Neural cell (in vitro differentiated cells): ENCODE measurements at regions not wholly inside any gene's neighbourhood (a gene's known extent, or its start where the extent isn't known, plus 50 kb on each side); places are given as distances from the start of the nearest gene placed in this dataset.

Experiments used
- H2AFZ ChIP-seq: fragments of 200-600, 300-800 bp; sonication (generic), shearing (Covaris generic); 2 replicates; pipeline ENCODE4 v1.6.0; 2014; ENCODE audit warnings: low read depth, mild to moderate bottlenecking, antibody characterized with exemption, low read length, moderate library complexity
- H3F3A ChIP-seq: fragments of 200-600 bp; shearing (Covaris generic); 2 replicates; pipeline ENCODE4 v1.6.1; 2016; ENCODE audit warnings: mild to moderate bottlenecking, moderate library complexity, mixed read lengths, antibody characterized with exemption, low read length; ENCODE audit not compliant: insufficient read depth, poor library complexity, severe bottlenecking
- H3K27ac ChIP-seq: fragments of 200-600, 300-800 bp; sonication (generic), shearing (Covaris generic); 2 replicates; pipeline ENCODE4 v1.5.1; 2014; ENCODE audit warnings: mild to moderate bottlenecking, low read length, moderate library complexity
- H3K27me3 ChIP-seq: fragments of 300-800, 200-600 bp; sonication (generic), shearing (Covaris generic); 2 replicates; pipeline ENCODE4 v1.6.0; 2014; ENCODE audit warnings: mild to moderate bottlenecking, low read depth, low read length, moderate library complexity; ENCODE audit not compliant: insufficient read depth
- H3K36me3 ChIP-seq: fragments of 300-800, 200-600 bp; sonication (generic), shearing (Covaris generic); 2 replicates; pipeline ENCODE4 v1.5.1; 2014; ENCODE audit warnings: mild to moderate bottlenecking, antibody characterized with exemption, low read length, moderate library complexity; ENCODE audit not compliant: insufficient read depth
- H3K4me2 ChIP-seq: fragments of 300-800, 200-600 bp; sonication (generic), shearing (Covaris generic); 2 replicates; pipeline ENCODE4 v1.6.0; 2014; ENCODE audit warnings: mild to moderate bottlenecking, low read length
- H3K4me3 ChIP-seq: fragments of 300-800, 200-600 bp; sonication (generic), shearing (Covaris generic); 2 replicates; pipeline ENCODE4 v1.5.1; 2014; ENCODE audit warnings: mild to moderate bottlenecking, low read length, moderate library complexity
- H3K79me2 ChIP-seq: fragments of 200-600 bp; shearing (Covaris generic); replicated peaks from 2 replicates; pipeline ENCODE4 v1.6.0; 2014; ENCODE audit warnings: mild to moderate bottlenecking, low read length, moderate library complexity; ENCODE audit not compliant: insufficient read depth
- H3K9ac ChIP-seq: fragments of 300-800, 200-600 bp; sonication (generic), shearing (Covaris generic); 2 replicates; pipeline ENCODE4 v1.6.1; 2016; ENCODE audit warnings: mild to moderate bottlenecking, low read length, mixed read lengths
- H3K9me2 ChIP-seq: fragments of 200-600 bp; shearing (Covaris generic); 2 replicates; pipeline ENCODE4 v1.6.1; 2016; ENCODE audit warnings: mild to moderate bottlenecking, low read length, mixed read lengths; ENCODE audit not compliant: insufficient read depth
- H3K9me3 ChIP-seq: fragments of 200-600, 300-800 bp; sonication (generic), shearing (Covaris generic); 2 replicates; pipeline ENCODE4 v1.6.1; 2016; ENCODE audit warnings: mild to moderate bottlenecking, mixed run types, low read length, moderate library complexity, mixed read lengths
- H4K20me1 ChIP-seq: fragments of 200-600 bp; shearing (Covaris generic); 2 replicates; pipeline ENCODE4 v1.6.1; 2016; ENCODE audit warnings: mild to moderate bottlenecking, mixed run types; ENCODE audit not compliant: insufficient read depth
- EP300 ChIP-seq: fragments of 450-650 bp; conservative IDR thresholded peaks from 2 replicates; pipeline ENCODE4 v1.6.1; 2014; ENCODE audit warnings: antibody characterized with exemption, mild to moderate bottlenecking, moderate library complexity; ENCODE audit not compliant: poor library complexity, severe bottlenecking
- EZH2 ChIP-seq: fragments of 200-600, 300-800 bp; shearing (Covaris generic), sonication (generic); IDR thresholded peaks from 2 replicates; pipeline ENCODE4 v1.6.1; 2014; ENCODE audit warnings: antibody characterized with exemption, low read length, borderline replicate concordance, mild to moderate bottlenecking; ENCODE audit not compliant: insufficient read depth, poor library complexity, severe bottlenecking
- MXI1 ChIP-seq: fragments of 450-650 bp; conservative IDR thresholded peaks from 2 replicates; pipeline ENCODE4 v1.6.1; 2014; ENCODE audit warnings: antibody characterized with exemption, mild to moderate bottlenecking; ENCODE audit not compliant: poor library complexity, severe bottlenecking
- POLR2AphosphoS5 ChIP-seq: IDR thresholded peaks from 2 replicates; pipeline ENCODE4 v1.6.1; 2012
- RAD21 ChIP-seq: fragments of 450-650 bp; conservative IDR thresholded peaks from 2 replicates; pipeline ENCODE4 v1.6.1; 2014; ENCODE audit warnings: antibody characterized with exemption, mild to moderate bottlenecking, moderate library complexity
- REST ChIP-seq: IDR thresholded peaks from 2 replicates; pipeline ENCODE4 v1.6.1; 2012; ENCODE audit warnings: borderline replicate concordance
- SMC3 ChIP-seq: fragments of 450-650 bp; conservative IDR thresholded peaks from 2 replicates; pipeline ENCODE4 v1.6.1; 2014; ENCODE audit warnings: antibody characterized with exemption, mild to moderate bottlenecking, moderate library complexity; ENCODE audit not compliant: poor library complexity
- TAF1 ChIP-seq: IDR thresholded peaks from 2 replicates; pipeline ENCODE4 v1.6.1; 2012; ENCODE audit warnings: low read depth
- TF ChIP-seq, protein P1 (sequence below): fragments of 450-650 bp; IDR thresholded peaks from 2 replicates; pipeline ENCODE4 v1.5.1; 2014; ENCODE audit warnings: antibody characterized with exemption, mild to moderate bottlenecking, moderate library complexity; ENCODE audit not compliant: poor library complexity, severe bottlenecking

- TF ChIP-seq REST (no peak), MXI1 (no peak), RAD21 (no peak), SMC3 (no peak)
- TF ChIP-seq, protein P1, sequence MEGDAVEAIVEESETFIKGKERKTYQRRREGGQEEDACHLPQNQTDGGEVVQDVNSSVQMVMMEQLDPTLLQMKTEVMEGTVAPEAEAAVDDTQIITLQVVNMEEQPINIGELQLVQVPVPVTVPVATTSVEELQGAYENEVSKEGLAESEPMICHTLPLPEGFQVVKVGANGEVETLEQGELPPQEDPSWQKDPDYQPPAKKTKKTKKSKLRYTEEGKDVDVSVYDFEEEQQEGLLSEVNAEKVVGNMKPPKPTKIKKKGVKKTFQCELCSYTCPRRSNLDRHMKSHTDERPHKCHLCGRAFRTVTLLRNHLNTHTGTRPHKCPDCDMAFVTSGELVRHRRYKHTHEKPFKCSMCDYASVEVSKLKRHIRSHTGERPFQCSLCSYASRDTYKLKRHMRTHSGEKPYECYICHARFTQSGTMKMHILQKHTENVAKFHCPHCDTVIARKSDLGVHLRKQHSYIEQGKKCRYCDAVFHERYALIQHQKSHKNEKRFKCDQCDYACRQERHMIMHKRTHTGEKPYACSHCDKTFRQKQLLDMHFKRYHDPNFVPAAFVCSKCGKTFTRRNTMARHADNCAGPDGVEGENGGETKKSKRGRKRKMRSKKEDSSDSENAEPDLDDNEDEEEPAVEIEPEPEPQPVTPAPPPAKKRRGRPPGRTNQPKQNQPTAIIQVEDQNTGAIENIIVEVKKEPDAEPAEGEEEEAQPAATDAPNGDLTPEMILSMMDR, result no peak
- no peaks in the 10 kb centered on the region for H3K36me3 ChIP-seq
- H3K4me3 ChIP-seq, result no peak overlapping the region
- H2AFZ ChIP-seq, result no peak overlapping the region
- no peaks in the 10 kb centered on the region for H3K27me3 ChIP-seq
- H3K9me2 ChIP-seq, result no peaks in the 10 kb centered on the region
- H3K9me3 ChIP-seq, result no peaks in the 10 kb centered on the region
- no peaks in the 10 kb centered on the region for H3F3A ChIP-seq
- H3K4me2 ChIP-seq, result no peak overlapping the region
- H3K9ac ChIP-seq, result no peak overlapping the region
- H4K20me1 ChIP-seq, result no peaks in the 10 kb centered on the region
- no peaks in the 10 kb centered on the region for H3K79me2 ChIP-seq
- H3K27ac ChIP-seq, result no peak overlapping the region
Measured at GRCh38 chr9:13725516-13725915, 446.0 kb upstream of the MPDZ start.

- no peak overlapping the region for H3K27ac ChIP-seq
- no peak overlapping the region for H2AFZ ChIP-seq
- no peaks in the 10 kb centered on the region for H3K9me2 ChIP-seq
- H3K9me3 ChIP-seq, result no peaks in the 10 kb centered on the region
- H3K36me3 ChIP-seq, result no peaks in the 10 kb centered on the region
- no peak overlapping the region for H3K4me2 ChIP-seq
- H3K27me3 ChIP-seq, result no peaks in the 10 kb centered on the region
- H3K4me3 ChIP-seq, result no peak overlapping the region
- H4K20me1 ChIP-seq, result no peaks in the 10 kb centered on the region
- H3K9ac ChIP-seq, result no peak overlapping the region
- TF ChIP-seq REST (no peak), POLR2AphosphoS5 (no peak), MXI1 (no peak), TAF1 (no peak), EZH2 (no peak), EP300 (no peak), SMC3 (no peak)
- TF ChIP-seq, protein P1, result no peak
- no peaks in the 10 kb centered on the region for H3F3A ChIP-seq
- H3K79me2 ChIP-seq, result no peaks in the 10 kb centered on the region
Measured at GRCh38 chr9:13721481-13722235, 442.2 kb upstream of the MPDZ start.
